GM21423 (cell line): ENCODE measurements at regions not wholly inside any gene's neighbourhood (a gene's known extent, or its start where the extent isn't known, plus 50 kb on each side); places are given as distances from the start of the nearest gene placed in this dataset.
"Not testable (repeated sequence)": the region's sequence is repeated elsewhere in the genome, so short reads cannot be mapped to it uniquely, and the experiment has no call there.

Experiments
- ATAC-seq: cut with Tn5 transposase; IDR thresholded peaks from one replicate; pipeline ENCODE4 v1.9.1; 2021; ENCODE audit warnings: mild to moderate bottlenecking, moderate library complexity; ENCODE audit not compliant: unreplicated experiment

- not testable (repeated sequence) for ATAC-seq
Observed at GRCh38 chr3:107909583-107909982, 181.2 kb downstream of the CD47 start.

GRCh38 chr3:107907996-107908395 lies 182.8 kb downstream of the CD47 start:
- ATAC-seq, result no peak

GRCh38 chr3:107904536-107905066 lies 186.2 kb downstream of the CD47 start:
- ATAC-seq, result no peak

- ATAC-seq, result no peak
Observed at GRCh38 chr3:107899990-107900651, 190.7 kb downstream of the CD47 start.

GRCh38 chr3:107897471-107898061 lies 193.3 kb downstream of the CD47 start:
- ATAC-seq, result no peak

GRCh38 chr3:107894998-107895397 lies 195.8 kb downstream of the CD47 start:
- ATAC-seq, result no peak

GRCh38 chr3:107892955-107893624 lies 197.7 kb downstream of the CD47 start:
- no peak for ATAC-seq

GRCh38 chr3:107884719-107885460 lies 205.9 kb downstream of the CD47 start:
- no peak for ATAC-seq

GRCh38 chr3:107884028-107884427 lies 206.8 kb downstream of the CD47 start:
- no peak for ATAC-seq

- ATAC-seq, result no peak
Observed at GRCh38 chr3:107882881-107883280, 207.9 kb downstream of the CD47 start.

GRCh38 chr3:107882261-107882660 lies 208.6 kb downstream of the CD47 start:
- no peak for ATAC-seq

GRCh38 chr3:107881509-107881908 lies 209.3 kb downstream of the CD47 start:
- ATAC-seq, result no peak

GRCh38 chr3:107880702-107881101 lies 210.1 kb downstream of the CD47 start:
- ATAC-seq, result no peak

GRCh38 chr3:107877936-107878335 lies 212.9 kb downstream of the CD47 start:
- ATAC-seq, result no peak

GRCh38 chr3:107870943-107871638 lies 219.7 kb downstream of the CD47 start:
- no peak for ATAC-seq

- no peak for ATAC-seq
Observed at GRCh38 chr3:107870096-107870495, 220.7 kb downstream of the CD47 start.

- ATAC-seq, result no peak
Observed at GRCh38 chr3:107868449-107868848, 222.4 kb downstream of the CD47 start.

GRCh38 chr3:107861904-107862303 lies 228.9 kb downstream of the CD47 start:
- ATAC-seq, result peak; percentile 96

- no peak for ATAC-seq
Observed at GRCh38 chr3:107861422-107861821, 229.4 kb downstream of the CD47 start.
